IPS-NIHi7 (cell line): ENCODE measurements at regions not wholly inside any gene's neighbourhood (a gene's known extent, or its start where the extent isn't known, plus 50 kb on each side); places are given as distances from the start of the nearest gene placed in this dataset.
A peak's percentile ranks its signal among the peaks of the same experiment; 100 is the strongest.
"Not testable (repeated sequence)": the region's sequence is repeated elsewhere in the genome, so short reads cannot be mapped to it uniquely, and the experiment has no call there.

Experiments used
- DNase-seq: peaks from one replicate; pipeline ENCODE4 v3.0.0; 2012; ENCODE audit warnings: mixed read lengths; ENCODE audit errors: extremely low spot score

GRCh38 chr5:38148021-38148625 lies 110.2 kb upstream of the EGFLAM start:
- DNase-seq = no peak

GRCh38 chr5:38143384-38143783 lies 115.0 kb upstream of the EGFLAM start:
- DNase-seq = no peak

- DNase-seq = no peak
Measured at GRCh38 chr5:38141665-38142064, 116.7 kb upstream of the EGFLAM start.

GRCh38 chr5:38138574-38138973 lies 119.8 kb upstream of the EGFLAM start:
- DNase-seq = no peak

- no peak for DNase-seq
Measured at GRCh38 chr5:38135486-38136039, 122.8 kb upstream of the EGFLAM start.

- no peak for DNase-seq
Measured at GRCh38 chr5:38134810-38135209, 123.5 kb upstream of the EGFLAM start.

GRCh38 chr5:38134294-38134693 lies 124.1 kb upstream of the EGFLAM start:
- not testable (repeated sequence) for DNase-seq

- DNase-seq = no peak
Measured at GRCh38 chr5:38131686-38132085, 126.7 kb upstream of the EGFLAM start.

GRCh38 chr5:38124321-38124720 lies 134.0 kb upstream of the EGFLAM start:
- no peak for DNase-seq

GRCh38 chr5:38121420-38121819 lies 136.9 kb upstream of the EGFLAM start:
- DNase-seq = no peak

- DNase-seq = no peak
Measured at GRCh38 chr5:38119836-38120235, 138.5 kb upstream of the EGFLAM start.

GRCh38 chr5:38117784-38118479 lies 140.4 kb upstream of the EGFLAM start:
- no peak for DNase-seq

GRCh38 chr5:38115318-38115827 lies 143.0 kb upstream of the EGFLAM start:
- DNase-seq = no peak

GRCh38 chr5:38113880-38114279 lies 144.5 kb upstream of the EGFLAM start:
- no peak for DNase-seq

- DNase-seq = no peak
Measured at GRCh38 chr5:38113456-38113855, 144.9 kb upstream of the EGFLAM start.

- DNase-seq = no peak
Measured at GRCh38 chr5:38112938-38113337, 145.4 kb upstream of the EGFLAM start.

GRCh38 chr5:38110130-38110529 lies 148.2 kb upstream of the EGFLAM start:
- no peak for DNase-seq

GRCh38 chr5:38107096-38107495 lies 151.3 kb upstream of the EGFLAM start:
- no peak for DNase-seq

- DNase-seq = no peak
Measured at GRCh38 chr5:38105801-38106200, 152.6 kb upstream of the EGFLAM start.

- DNase-seq = no peak
Measured at GRCh38 chr5:38105231-38105570, 153.2 kb upstream of the EGFLAM start.

GRCh38 chr5:38104497-38105230 lies 153.7 kb upstream of the EGFLAM start:
- DNase-seq = peak; percentile 62

GRCh38 chr5:38101897-38102296 lies 156.5 kb upstream of the EGFLAM start:
- DNase-seq = no peak
